HTR-8/SVneo (cell line): ENCODE measurements at regions not wholly inside any gene's neighbourhood (a gene's known extent, or its start where the extent isn't known, plus 50 kb on each side); places are given as distances from the start of the nearest gene placed in this dataset.
A peak's percentile ranks its signal among the peaks of the same experiment; 100 is the strongest.

Experiments
- DNase-seq: peaks from one replicate; pipeline ENCODE4 v3.0.0; 2011; ENCODE audit warnings: low spot score, mixed read lengths; ENCODE audit not compliant: insufficient read length
- FAIRE-seq: peaks from 2 replicates; lab custom pipeline; 2011; peaks lifted over from hg19 to GRCh38; lab: Jason Lieb, UNC

DNA sequence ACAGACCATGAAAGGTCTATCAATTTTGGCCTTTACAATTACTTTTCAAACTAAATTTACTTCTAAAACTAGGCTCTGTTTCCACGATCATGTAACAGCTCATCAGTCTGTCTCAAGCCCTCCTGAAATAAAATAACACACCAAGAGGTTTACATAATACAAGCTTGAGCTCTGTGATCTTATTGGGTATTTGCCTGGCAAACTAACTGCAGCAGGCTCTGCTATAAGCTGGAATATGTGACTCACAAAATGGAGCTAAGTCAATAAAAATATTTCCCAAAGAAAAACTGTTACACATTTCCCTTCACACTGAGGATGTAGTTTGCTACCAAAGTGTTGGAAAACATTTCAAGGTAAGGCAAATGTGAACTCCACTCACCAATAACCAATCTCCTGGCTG lies 94.7 kb upstream of the GPM6B start:
- no peak for DNase-seq
- FAIRE-seq, result no peak

GRCh38 chrX:13906093-13906492 lies 89.2 kb upstream of the GPM6B start:
- FAIRE-seq (no peak), DNase-seq (no peak)

DNA sequence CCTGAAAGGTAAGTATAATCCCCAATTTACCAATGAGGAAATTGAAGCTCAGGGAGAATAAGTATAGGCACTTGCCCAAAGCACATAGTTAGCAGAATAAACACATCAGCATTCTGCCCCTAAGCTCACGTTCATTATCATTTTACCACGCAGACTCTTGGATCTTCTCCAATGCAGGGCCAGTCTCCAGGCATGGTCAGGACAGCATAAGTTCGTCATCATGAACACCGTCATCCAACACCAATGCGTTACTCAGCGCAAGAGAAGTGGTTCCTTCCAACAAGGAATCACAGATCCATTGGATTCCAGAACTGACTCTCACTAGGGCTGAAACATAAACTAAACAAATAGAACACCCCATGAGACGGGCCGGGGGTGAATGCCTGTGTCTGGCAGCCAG lies 86.5 kb upstream of the GPM6B start:
- FAIRE-seq, result no peak
- no peak for DNase-seq

- DNase-seq (no peak), FAIRE-seq (no peak)
Observed at GRCh38 chrX:13902406-13902805, 85.5 kb upstream of the GPM6B start.

GRCh38 chrX:13901354-13901753 lies 84.5 kb upstream of the GPM6B start:
- FAIRE-seq (no peak), DNase-seq (no peak)

- no peak for DNase-seq
Observed at GRCh38 chrX:13900351-13900750, 83.5 kb upstream of the GPM6B start.

GRCh38 chrX:13899607-13900006 lies 82.7 kb upstream of the GPM6B start:
- DNase-seq (peak; percentile 40), FAIRE-seq (no peak)

More at GRCh38 chrX:13900351-13900750, 83.5 kb upstream of the GPM6B start:
- FAIRE-seq, result no peak

GRCh38 chrX:13898603-13899002 lies 81.7 kb upstream of the GPM6B start:
- DNase-seq (no peak), FAIRE-seq (no peak)

GRCh38 chrX:13898083-13898482 lies 81.2 kb upstream of the GPM6B start:
- DNase-seq (no peak), FAIRE-seq (no peak)

DNA sequence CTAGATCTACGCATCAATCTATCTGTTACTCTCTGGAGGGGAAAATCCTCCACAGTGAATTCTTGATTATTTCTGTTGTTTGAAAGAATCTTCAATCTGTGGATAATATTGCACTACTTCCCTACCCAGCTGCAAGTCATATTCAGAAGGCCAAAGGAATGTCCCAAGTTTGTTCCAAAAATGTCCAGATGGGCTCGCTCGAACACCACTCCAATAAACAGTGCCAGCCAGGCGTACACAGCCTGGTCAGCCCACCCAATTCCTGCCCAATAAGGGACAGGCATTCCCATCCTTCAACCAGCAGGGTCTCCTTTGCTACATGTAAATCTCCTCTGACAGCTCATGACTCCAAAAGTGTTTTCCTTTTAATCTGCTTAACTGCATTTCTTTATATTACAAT lies 80.7 kb upstream of the GPM6B start:
- FAIRE-seq, result no peak

GRCh38 chrX:13894888-13895565 lies 78.1 kb upstream of the GPM6B start:
- no peak for DNase-seq
- no peak for FAIRE-seq

More for the DNA sequence above, 80.7 kb upstream of the GPM6B start:
- DNase-seq, result no peak

DNA sequence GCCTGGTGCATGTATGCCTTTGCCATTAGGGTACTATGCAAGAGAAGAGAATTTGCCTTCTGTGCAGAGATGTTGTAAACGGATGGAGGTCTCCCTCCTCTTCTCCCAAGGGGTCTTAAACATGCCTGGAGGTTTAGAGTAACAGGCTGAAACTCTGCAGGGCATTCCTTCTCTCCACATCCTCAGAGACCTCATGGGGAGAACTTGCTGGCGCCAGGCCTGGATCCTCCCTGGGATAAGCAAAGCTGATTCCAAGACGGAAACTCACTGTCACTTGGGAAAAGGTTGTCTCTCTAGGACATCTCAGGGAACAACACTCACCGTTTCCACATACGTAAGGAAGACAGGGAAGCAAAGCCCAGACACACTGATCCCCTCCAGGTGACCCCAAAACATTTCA lies 76.9 kb upstream of the GPM6B start:
- no peak for DNase-seq
- FAIRE-seq, result no peak

- DNase-seq, result no peak
Observed at GRCh38 chrX:13892856-13893255, 76.0 kb upstream of the GPM6B start.

GRCh38 chrX:13891377-13892140 lies 74.7 kb upstream of the GPM6B start:
- no peak for DNase-seq
- no peak for FAIRE-seq

More at GRCh38 chrX:13892856-13893255, 76.0 kb upstream of the GPM6B start:
- no peak for FAIRE-seq

DNA sequence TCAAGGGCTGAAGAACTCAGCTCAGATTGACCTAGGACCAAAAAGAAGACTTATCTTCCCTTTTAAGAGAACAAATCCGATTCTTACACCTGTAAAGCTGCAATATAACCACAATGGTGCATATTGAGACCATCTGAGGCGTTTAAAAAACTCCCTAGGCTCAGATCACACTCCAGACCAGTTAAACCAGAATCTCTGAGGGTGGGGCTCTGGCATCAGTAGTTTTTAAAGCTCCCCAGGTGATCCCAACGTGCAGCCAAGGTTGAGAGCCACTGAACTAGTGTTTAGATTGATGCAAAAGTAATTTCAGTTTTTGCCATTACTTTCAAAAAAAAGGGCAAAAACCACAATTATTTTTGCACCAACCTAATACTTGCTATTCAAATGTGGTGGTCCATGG lies 73.9 kb upstream of the GPM6B start:
- FAIRE-seq, result no peak
- DNase-seq, result no peak

DNA sequence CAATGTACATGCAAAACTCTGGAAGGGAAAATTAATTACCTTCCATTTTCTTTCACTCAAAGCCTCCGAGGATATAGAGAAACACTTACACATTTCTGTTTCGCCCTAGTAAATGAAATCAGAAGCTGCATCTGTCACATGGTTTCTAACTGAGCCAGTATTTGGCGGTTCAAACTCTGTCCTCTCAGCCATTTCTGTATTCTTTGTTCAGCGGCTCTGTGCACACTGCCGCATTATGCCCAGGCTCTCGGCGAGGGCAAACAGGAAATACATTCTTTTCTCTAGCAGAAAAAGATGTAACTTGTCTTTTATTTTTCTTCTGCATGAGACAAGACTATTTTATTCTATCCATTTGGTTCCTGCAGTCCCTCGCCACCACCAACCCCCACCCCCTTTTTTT lies 71.4 kb upstream of the GPM6B start:
- DNase-seq (no peak), FAIRE-seq (no peak)

- no peak for DNase-seq
- no peak for FAIRE-seq
Observed at GRCh38 chrX:13885591-13885990, 68.7 kb upstream of the GPM6B start.

GRCh38 chrX:13876652-13877051 lies 59.8 kb upstream of the GPM6B start:
- DNase-seq (no peak), FAIRE-seq (no peak)

DNA sequence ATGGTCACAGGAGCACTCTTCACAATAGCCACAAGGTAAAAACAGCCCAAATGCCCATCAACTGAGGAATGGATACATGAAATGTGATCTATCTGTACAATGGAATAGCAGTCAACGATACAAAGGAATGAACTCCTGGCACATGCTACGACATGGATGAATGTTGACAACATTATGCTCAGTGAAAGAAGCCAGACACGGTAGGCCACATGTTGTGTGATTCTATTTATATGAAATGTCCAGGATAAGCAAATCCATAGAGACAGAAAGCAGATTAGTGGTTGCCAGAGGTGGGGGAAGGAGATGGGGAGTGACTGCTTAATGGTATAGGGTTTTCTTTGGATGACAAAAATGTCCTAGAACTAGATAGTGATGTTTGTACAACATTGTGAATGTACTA lies 58.7 kb upstream of the GPM6B start:
- FAIRE-seq (no peak), DNase-seq (no peak)

DNA sequence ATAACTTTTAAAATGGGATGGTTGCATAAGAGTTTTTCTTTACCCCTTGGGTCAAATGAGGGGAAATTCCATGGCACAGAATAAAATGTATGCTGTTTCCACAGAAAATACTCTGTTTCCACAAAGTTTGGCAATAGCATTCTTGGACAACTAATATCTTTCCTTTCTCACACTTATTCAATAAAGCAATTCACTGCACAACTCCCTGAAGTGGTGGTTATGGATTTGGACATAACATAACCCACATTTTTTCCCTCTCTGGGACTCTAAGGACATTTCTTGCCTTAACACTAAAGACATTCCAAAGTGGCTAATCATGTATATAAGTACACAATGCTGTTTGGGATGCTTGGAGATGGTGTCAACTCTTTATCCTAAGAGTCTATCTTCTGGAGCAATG lies 51.7 kb upstream of the GPM6B start:
- DNase-seq (no peak), FAIRE-seq (no peak)
